ENCODE measurements at regions not wholly inside any gene's neighbourhood (a gene's known extent, or its start where the extent isn't known, plus 50 kb on each side); places are given as distances from the start of the nearest gene placed in this dataset.
"Not testable (repeated sequence)": the region's sequence is repeated elsewhere in the genome, so short reads cannot be mapped to it uniquely, and the experiment has no call there.

DNA sequence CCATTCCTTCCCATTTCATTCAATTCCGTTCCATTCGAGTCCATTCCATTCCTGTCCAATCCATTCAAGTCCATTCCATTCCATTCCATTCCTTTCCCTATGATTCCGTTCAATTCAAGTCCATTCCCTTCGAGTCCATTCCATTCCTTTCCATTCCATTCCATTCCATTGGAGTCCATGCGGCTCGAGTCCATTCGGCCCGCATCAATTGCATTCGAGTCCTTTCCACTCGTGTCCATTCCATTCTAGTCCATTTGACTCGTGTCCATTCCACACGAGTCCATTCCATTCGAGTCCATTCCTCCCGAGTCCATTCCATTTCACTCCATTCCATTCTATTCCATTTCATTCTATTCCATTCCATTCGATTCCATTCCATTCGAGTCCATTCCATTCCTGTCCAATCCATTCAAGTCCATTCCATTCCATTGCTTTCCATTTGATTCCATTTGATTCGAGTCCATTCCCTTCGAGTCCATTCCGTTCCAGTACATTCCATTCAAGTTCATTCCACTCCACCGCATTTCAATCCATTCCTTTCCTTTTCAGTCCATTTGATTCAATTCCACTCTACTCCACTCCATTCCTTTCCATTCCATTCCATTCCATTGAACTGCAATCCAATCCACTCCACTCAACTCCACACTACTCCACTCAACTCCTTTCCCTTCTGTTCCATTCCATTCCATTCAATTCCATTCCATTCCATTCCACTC, 2565.9 kb upstream of the TPTE start:
- not testable (repeated sequence) for H3K14ac ChIP-seq (ENCODE audit: low read length in 2 of 2); H2BK12ac ChIP-seq (ENCODE audit: low read length in 2 of 2); H4K8ac ChIP-seq (ENCODE audit: low read length); H3K9ac ChIP-seq (ENCODE audit: low read length); H3K4me2 ChIP-seq (ENCODE audit: low read length, poor library complexity, severe bottlenecking); H3K4me1 ChIP-seq (ENCODE audit: control insufficient read depth, insufficient read depth, low read depth, low read length); H3K4ac ChIP-seq (ENCODE audit: low read depth in 1 of 2, low read length in 2 of 2); H3K79me1 ChIP-seq (replicated peaks; ENCODE audit: low read length, poor library complexity, severe bottlenecking); H2AK5ac ChIP-seq (ENCODE audit: low read length, severe bottlenecking); H2AFZ ChIP-seq (ENCODE audit: low read depth, low read length); DNase-seq; H4K91ac ChIP-seq (ENCODE audit: low read length); H3K4me3 ChIP-seq (ENCODE audit: insufficient read depth in 1 of 2, low read depth in 1 of 2, low read length in 2 of 2); H3K18ac ChIP-seq (ENCODE audit: low read depth in 1 of 2, low read length in 2 of 2); H2BK120ac ChIP-seq (ENCODE audit: low read depth, low read length); H3K36me3 ChIP-seq (ENCODE audit: control insufficient read depth in 1 of 2, insufficient read depth in 2 of 2, low read depth in 1 of 2, low read length in 2 of 2); H2BK5ac ChIP-seq (ENCODE audit: low read depth, low read length, poor library complexity, severe bottlenecking); H2BK15ac ChIP-seq (ENCODE audit: low read depth, poor library complexity, severe bottlenecking); H3K27me3 ChIP-seq (ENCODE audit: control insufficient read depth in 1 of 2, insufficient read depth in 1 of 2, low read length in 2 of 2); H3K27ac ChIP-seq (ENCODE audit: low read length, poor library complexity, severe bottlenecking); H3K23ac ChIP-seq (ENCODE audit: low read length in 2 of 2)
- 78% methylated on average over 20 of the region's 20 CpGs for WGBS
- peaks cover 86% of the 10 kb centered on the region for H3K9me3 ChIP-seq (ENCODE audit: control insufficient read depth, low read length)

- H3K4ac ChIP-seq (ENCODE audit: low read depth in 1 of 2, low read length in 2 of 2); H2AFZ ChIP-seq (ENCODE audit: low read depth, low read length); H3K4me3 ChIP-seq (ENCODE audit: insufficient read depth in 1 of 2, low read depth in 1 of 2, low read length in 2 of 2); H3K9ac ChIP-seq (ENCODE audit: low read length); H3K4me2 ChIP-seq (ENCODE audit: low read length, poor library complexity, severe bottlenecking); H2BK120ac ChIP-seq (ENCODE audit: low read depth, low read length); H3K4me1 ChIP-seq (ENCODE audit: control insufficient read depth, insufficient read depth, low read depth, low read length); H3K14ac ChIP-seq (ENCODE audit: low read length in 2 of 2); DNase-seq; H3K79me1 ChIP-seq (replicated peaks; ENCODE audit: low read length, poor library complexity, severe bottlenecking); H2BK15ac ChIP-seq (ENCODE audit: low read depth, poor library complexity, severe bottlenecking); H3K23ac ChIP-seq (ENCODE audit: low read length in 2 of 2); H3K27ac ChIP-seq (ENCODE audit: low read length, poor library complexity, severe bottlenecking); H2BK5ac ChIP-seq (ENCODE audit: low read depth, low read length, poor library complexity, severe bottlenecking); H2AK5ac ChIP-seq (ENCODE audit: low read length, severe bottlenecking); H3K27me3 ChIP-seq (ENCODE audit: control insufficient read depth in 1 of 2, insufficient read depth in 1 of 2, low read length in 2 of 2); H3K18ac ChIP-seq (ENCODE audit: low read depth in 1 of 2, low read length in 2 of 2); H2BK12ac ChIP-seq (ENCODE audit: low read length in 2 of 2); H4K91ac ChIP-seq (ENCODE audit: low read length); H4K8ac ChIP-seq (ENCODE audit: low read length); H3K36me3 ChIP-seq (ENCODE audit: control insufficient read depth in 1 of 2, insufficient read depth in 2 of 2, low read depth in 1 of 2, low read length in 2 of 2): not testable (repeated sequence)
- WGBS: 48% methylated on average over 2 of the region's 2 CpGs
- H3K9me3 ChIP-seq (ENCODE audit: control insufficient read depth, low read length): peaks cover 80% of the 10 kb centered on the region
Measured at GRCh38 chr21:7956074-7956452, 2565.3 kb upstream of the TPTE start.

GRCh38 chr21:7956998-7957712, 2564.2 kb upstream of the TPTE start:
- not testable (repeated sequence) for DNase-seq; H2BK12ac ChIP-seq (ENCODE audit: low read length in 2 of 2); H3K4me2 ChIP-seq (ENCODE audit: low read length, poor library complexity, severe bottlenecking); H2AFZ ChIP-seq (ENCODE audit: low read depth, low read length); H3K14ac ChIP-seq (ENCODE audit: low read length in 2 of 2); H3K27ac ChIP-seq (ENCODE audit: low read length, poor library complexity, severe bottlenecking); H2BK15ac ChIP-seq (ENCODE audit: low read depth, poor library complexity, severe bottlenecking); H3K27me3 ChIP-seq (ENCODE audit: control insufficient read depth in 1 of 2, insufficient read depth in 1 of 2, low read length in 2 of 2); H3K4me1 ChIP-seq (ENCODE audit: control insufficient read depth, insufficient read depth, low read depth, low read length); H2AK5ac ChIP-seq (ENCODE audit: low read length, severe bottlenecking); H4K91ac ChIP-seq (ENCODE audit: low read length); H2BK120ac ChIP-seq (ENCODE audit: low read depth, low read length); H3K23ac ChIP-seq (ENCODE audit: low read length in 2 of 2); H3K4ac ChIP-seq (ENCODE audit: low read depth in 1 of 2, low read length in 2 of 2); H3K79me1 ChIP-seq (replicated peaks; ENCODE audit: low read length, poor library complexity, severe bottlenecking); H2BK5ac ChIP-seq (ENCODE audit: low read depth, low read length, poor library complexity, severe bottlenecking); H3K9ac ChIP-seq (ENCODE audit: low read length); H4K8ac ChIP-seq (ENCODE audit: low read length); H3K36me3 ChIP-seq (ENCODE audit: control insufficient read depth in 1 of 2, insufficient read depth in 2 of 2, low read depth in 1 of 2, low read length in 2 of 2); H3K18ac ChIP-seq (ENCODE audit: low read depth in 1 of 2, low read length in 2 of 2)
- WGBS: 69% methylated on average over 5 of the region's 5 CpGs
- Histone ChIP-seq H3K9me3 (ENCODE audit: control insufficient read depth, low read length) (peaks cover 78% of the 10 kb centered on the region), H3K4me3 (ENCODE audit: insufficient read depth in 1 of 2, low read depth in 1 of 2, low read length in 2 of 2) (peak overlapping the region in 1 of 2 experiments; percentile 5)

- Histone ChIP-seq H3K4me2 (ENCODE audit: low read length, poor library complexity, severe bottlenecking) (no peak overlapping the region), H2BK120ac (ENCODE audit: low read depth, low read length) (no peak overlapping the region), H3K27me3 (ENCODE audit: control insufficient read depth in 1 of 2, insufficient read depth in 1 of 2, low read length in 2 of 2) (no peaks in the 10 kb centered on the region), H3K14ac (ENCODE audit: low read length in 2 of 2) (no peak overlapping the region), H2BK12ac (ENCODE audit: low read length in 2 of 2) (no peak overlapping the region), H3K23ac (ENCODE audit: low read length in 2 of 2) (no peak overlapping the region), H3K4me3 (ENCODE audit: insufficient read depth in 1 of 2, low read depth in 1 of 2, low read length in 2 of 2) (peak overlapping the region in 1 of 2 experiments; percentile 5), H2BK15ac (ENCODE audit: low read depth, poor library complexity, severe bottlenecking) (no peak overlapping the region), H3K4me1 (ENCODE audit: control insufficient read depth, insufficient read depth, low read depth, low read length) (no peaks in the 10 kb centered on the region), H4K8ac (ENCODE audit: low read length) (no peak overlapping the region), H3K18ac (ENCODE audit: low read depth in 1 of 2, low read length in 2 of 2) (no peak overlapping the region), H2AFZ (ENCODE audit: low read depth, low read length) (no peak overlapping the region), H2AK5ac (ENCODE audit: low read length, severe bottlenecking) (no peak overlapping the region), H3K36me3 (ENCODE audit: control insufficient read depth in 1 of 2, insufficient read depth in 2 of 2, low read depth in 1 of 2, low read length in 2 of 2) (no peaks in the 10 kb centered on the region), H3K79me1 (replicated peaks; ENCODE audit: low read length, poor library complexity, severe bottlenecking) (no peaks in the 10 kb centered on the region), H3K4ac (ENCODE audit: low read depth in 1 of 2, low read length in 2 of 2) (no peak overlapping the region), H4K91ac (ENCODE audit: low read length) (no peak overlapping the region), H3K9me3 (ENCODE audit: control insufficient read depth, low read length) (peaks cover 78% of the 10 kb centered on the region), H3K9ac (ENCODE audit: low read length) (no peak overlapping the region), H3K27ac (ENCODE audit: low read length, poor library complexity, severe bottlenecking) (no peak overlapping the region), H2BK5ac (ENCODE audit: low read depth, low read length, poor library complexity, severe bottlenecking) (no peak overlapping the region)
- 16% methylated on average over 2 of the region's 2 CpGs for WGBS
- no peak for DNase-seq
Measured at GRCh38 chr21:7957713-7958064, 2563.7 kb upstream of the TPTE start.

All from mesenchymal stem cell (in vitro differentiated cells and primary cell).